GM23248 (cell line): ENCODE measurements at regions not wholly inside any gene's neighbourhood (a gene's known extent, or its start where the extent isn't known, plus 50 kb on each side); places are given as distances from the start of the nearest gene placed in this dataset.

ENCODE experiments used
- EZH2 ChIP-seq: fragments of 200-600 bp; sonication (generic); IDR thresholded peaks from 2 replicates; pipeline ENCODE4 v1.6.1; 2018; ENCODE audit warnings: antibody characterized with exemption, mild to moderate bottlenecking; ENCODE audit not compliant: insufficient read depth, poor library complexity, severe bottlenecking
- EZH2phosphoT487 ChIP-seq: fragments of 200-600 bp; sonication (generic); IDR thresholded peaks from 2 replicates; pipeline ENCODE4 v1.6.1; 2018; ENCODE audit warnings: antibody characterized with exemption, moderate library complexity, mild to moderate bottlenecking, low read depth; ENCODE audit not compliant: insufficient read depth

- TF ChIP-seq EZH2 (no peak), EZH2phosphoT487 (no peak)
Measured at GRCh38 chr1:245007852-245008251, 143.5 kb upstream of the HNRNPU start.
